Right lobe of liver (tissue), 4 donors: ENCODE measurements at regions not wholly inside any gene's neighbourhood (a gene's known extent, or its start where the extent isn't known, plus 50 kb on each side); places are given as distances from the start of the nearest gene placed in this dataset.

ENCODE experiments used
- CTCF ChIP-seq, 4 donors: fragments of 200-600 bp in 3 of 4; fragments of 450-650 bp in 1 of 4; IDR thresholded peaks; one replicate each; pipeline versions ENCODE4 v1.5.1 to v1.8.0; 2016 to 2022; ENCODE audit warnings: antibody characterized with exemption in 4 of 4, mild to moderate bottlenecking in 2 of 4
- POLR2A ChIP-seq: fragments of 450-650 bp; IDR thresholded peaks from one replicate; pipeline ENCODE4 v1.6.1; 2017; ENCODE audit warnings: antibody characterized with exemption, mild to moderate bottlenecking
- donor health status: DM: no; HTN: no; CAD: no.
- donor health status: DM: no; HTN: no; CAD: no.
- donor health status: DM: no; HTN: yes; CAD: no.

GRCh38 chr10:9015447-9015846 lies 961.0 kb downstream of the GATA3 start:
- TF ChIP-seq CTCF (IDR thresholded peaks at IDR 0.05) (no peak), POLR2A (no peak)
